Right renal cortex interstitium (tissue), 3 donors: ENCODE measurements at regions not wholly inside any gene's neighbourhood (a gene's known extent, or its start where the extent isn't known, plus 50 kb on each side); places are given as distances from the start of the nearest gene placed in this dataset.
A peak's percentile ranks its signal among the peaks of the same experiment; 100 is the strongest.

Experiments
- DNase-seq, 3 donors: peaks; one replicate each; pipeline ENCODE4 v3.0.0-alpha.2; 2013; ENCODE audit warnings: low read depth in 3 of 3, low spot score in 2 of 3

GRCh38 chr1:112196731-112197130, 199.3 kb upstream of the CTTNBP2NL start:
- DNase-seq, result no peak

- DNase-seq, result no peak
Measured at GRCh38 chr1:112209493-112209892, 186.5 kb upstream of the CTTNBP2NL start.

GRCh38 chr1:112219267-112219666, 176.7 kb upstream of the CTTNBP2NL start:
- no peak for DNase-seq

GRCh38 chr1:112230232-112230631, 165.8 kb upstream of the CTTNBP2NL start:
- no peak for DNase-seq

GRCh38 chr1:112231331-112231730, 164.7 kb upstream of the CTTNBP2NL start:
- no peak for DNase-seq

- DNase-seq, result no peak
Measured at GRCh38 chr1:112232848-112233247, 163.2 kb upstream of the CTTNBP2NL start.

- no peak for DNase-seq
Measured at GRCh38 chr1:112234710-112235109, 161.3 kb upstream of the CTTNBP2NL start.

- DNase-seq, result no peak
Measured at GRCh38 chr1:112237983-112238545, 157.9 kb upstream of the CTTNBP2NL start.

- no peak for DNase-seq
Measured at GRCh38 chr1:112239683-112240330, 156.2 kb upstream of the CTTNBP2NL start.

GRCh38 chr1:112242470-112242869, 153.5 kb upstream of the CTTNBP2NL start:
- DNase-seq, result no peak

GRCh38 chr1:112244131-112244530, 151.9 kb upstream of the CTTNBP2NL start:
- DNase-seq, result no peak

- no peak for DNase-seq
Measured at GRCh38 chr1:112245114-112245513, 150.9 kb upstream of the CTTNBP2NL start.

GRCh38 chr1:112247036-112247597, 148.9 kb upstream of the CTTNBP2NL start:
- no peak for DNase-seq

- DNase-seq, result no peak
Measured at GRCh38 chr1:112247961-112248360, 148.1 kb upstream of the CTTNBP2NL start.

- no peak for DNase-seq
Measured at GRCh38 chr1:112250892-112251291, 145.1 kb upstream of the CTTNBP2NL start.

GRCh38 chr1:112251766-112252506, 144.1 kb upstream of the CTTNBP2NL start:
- DNase-seq, result no peak

GRCh38 chr1:112253366-112253765, 142.6 kb upstream of the CTTNBP2NL start:
- DNase-seq, result no peak

- DNase-seq, result no peak
Measured at GRCh38 chr1:112255080-112255479, 140.9 kb upstream of the CTTNBP2NL start.

GRCh38 chr1:112256411-112256810, 139.6 kb upstream of the CTTNBP2NL start:
- peak in 1 of 3 donors; percentile 7 for DNase-seq

- no peak for DNase-seq
Measured at GRCh38 chr1:112257043-112257835, 138.8 kb upstream of the CTTNBP2NL start.

- no peak for DNase-seq
Measured at GRCh38 chr1:112260699-112261098, 135.3 kb upstream of the CTTNBP2NL start.
